GM06990 (cell line): ENCODE measurements at regions not wholly inside any gene's neighbourhood (a gene's known extent, or its start where the extent isn't known, plus 50 kb on each side); places are given as distances from the start of the nearest gene placed in this dataset.

Source experiments
- DNase-seq: peaks from one replicate; pipeline ENCODE4 v3.0.0-alpha.2; 2011; ENCODE audit not compliant: insufficient read length; ENCODE audit errors: extremely low read depth
- H3K27me3 ChIP-seq: replicated peaks from 2 replicates; pipeline ENCODE4 v1.6.0; 2011; ENCODE audit warnings: low read length; ENCODE audit not compliant: control insufficient read depth, insufficient read depth
- H3K36me3 ChIP-seq: 2 replicates; pipeline ENCODE4 v1.5.1; 2011; ENCODE audit warnings: low read length; ENCODE audit not compliant: control insufficient read depth, insufficient read depth
- H3K4me3 ChIP-seq: replicated peaks from 2 replicates; pipeline ENCODE4 v1.5.1; 2011; ENCODE audit warnings: low read depth, mild to moderate bottlenecking, control low read depth, low read length
- CTCF ChIP-seq: IDR thresholded peaks from 2 replicates; pipeline ENCODE4 v1.5.1; 2011; ENCODE audit warnings: low read length, control low read depth, mild to moderate bottlenecking, inconsistent platforms; ENCODE audit not compliant: insufficient read depth, poor library complexity, severe bottlenecking

- Histone ChIP-seq H3K27me3 (no peaks in the 10 kb centered on the region), H3K4me3 (no peak overlapping the region), H3K36me3 (no peaks in the 10 kb centered on the region)
- no peak for TF ChIP-seq CTCF
- DNase-seq, result no peak
Observed at GRCh38 chr1:181174861-181175260, 86.4 kb downstream of the IER5 start.

DNA sequence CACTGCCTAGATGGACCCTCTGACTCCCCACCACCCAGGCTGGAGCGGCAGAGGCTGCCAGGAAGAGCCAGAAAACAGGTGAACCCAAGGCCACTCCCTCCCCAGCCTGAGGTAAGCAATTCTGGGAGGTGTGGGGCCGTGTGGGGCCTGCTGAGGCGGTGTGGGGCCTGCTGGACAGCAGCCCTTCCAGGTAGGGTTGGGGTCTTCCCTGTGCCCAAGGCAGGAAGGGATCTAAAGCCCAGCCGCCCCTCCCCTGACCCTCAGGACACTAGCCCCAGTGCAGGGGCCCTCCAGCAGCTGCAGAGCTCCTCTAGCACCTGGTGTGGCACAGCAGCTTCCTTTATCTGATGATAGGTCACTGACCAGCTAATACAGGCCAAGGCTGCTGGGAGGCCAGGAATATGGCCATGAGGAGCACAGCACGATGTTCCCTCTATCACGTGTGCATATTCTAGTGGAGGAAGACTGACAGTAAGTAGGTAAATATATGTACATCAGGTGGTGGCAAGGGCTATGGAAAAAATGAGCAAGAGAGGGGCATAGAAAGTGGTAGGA is 86.9 kb downstream of the IER5 start:
- no peaks in the 10 kb centered on the region for H3K27me3 ChIP-seq
- DNase-seq, result no peak
- no peak overlapping the region for H3K4me3 ChIP-seq
- TF ChIP-seq CTCF, result no peak
- no peaks in the 10 kb centered on the region for H3K36me3 ChIP-seq

GRCh38 chr1:181175955-181176354 is 87.5 kb downstream of the IER5 start:
- Histone ChIP-seq H3K36me3 (no peaks in the 10 kb centered on the region), H3K4me3 (no peak overlapping the region), H3K27me3 (no peaks in the 10 kb centered on the region)
- DNase-seq, result no peak
- TF ChIP-seq CTCF, result no peak

DNA sequence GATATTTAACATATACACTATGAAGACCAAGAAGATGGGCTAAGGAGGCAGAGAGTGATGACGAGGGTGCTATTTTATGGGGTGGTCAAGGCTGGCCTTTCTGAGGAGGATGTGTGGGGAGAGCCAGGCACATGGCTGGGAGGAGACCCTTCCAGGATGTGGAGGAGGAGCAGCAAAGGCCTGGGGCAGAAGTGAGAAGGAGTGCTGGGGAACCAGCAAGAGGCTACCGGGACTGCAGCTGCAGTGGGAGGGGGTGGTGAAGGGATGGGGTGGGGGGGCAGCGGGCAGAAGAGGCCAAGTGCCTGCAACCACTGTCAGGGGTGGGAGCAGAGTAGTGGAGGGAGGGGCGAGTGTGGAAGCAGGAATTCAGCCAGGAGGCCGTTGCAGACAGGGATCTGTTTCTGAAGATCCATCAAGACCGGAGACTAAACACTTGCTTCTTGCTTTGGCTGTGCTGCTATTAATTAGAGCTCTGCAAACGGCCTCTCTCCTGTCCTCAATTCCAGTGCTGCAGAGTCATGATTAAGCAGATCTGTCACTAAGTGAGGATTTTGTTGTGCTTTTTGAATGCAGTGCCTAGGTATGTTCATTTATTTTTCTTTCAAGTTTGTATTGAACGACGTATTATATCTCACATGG is 89.9 kb downstream of the IER5 start:
- no peak overlapping the region for H3K4me3 ChIP-seq
- no peaks in the 10 kb centered on the region for H3K36me3 ChIP-seq
- no peaks in the 10 kb centered on the region for H3K27me3 ChIP-seq
- no peak for DNase-seq
- TF ChIP-seq CTCF, result no peak

DNA sequence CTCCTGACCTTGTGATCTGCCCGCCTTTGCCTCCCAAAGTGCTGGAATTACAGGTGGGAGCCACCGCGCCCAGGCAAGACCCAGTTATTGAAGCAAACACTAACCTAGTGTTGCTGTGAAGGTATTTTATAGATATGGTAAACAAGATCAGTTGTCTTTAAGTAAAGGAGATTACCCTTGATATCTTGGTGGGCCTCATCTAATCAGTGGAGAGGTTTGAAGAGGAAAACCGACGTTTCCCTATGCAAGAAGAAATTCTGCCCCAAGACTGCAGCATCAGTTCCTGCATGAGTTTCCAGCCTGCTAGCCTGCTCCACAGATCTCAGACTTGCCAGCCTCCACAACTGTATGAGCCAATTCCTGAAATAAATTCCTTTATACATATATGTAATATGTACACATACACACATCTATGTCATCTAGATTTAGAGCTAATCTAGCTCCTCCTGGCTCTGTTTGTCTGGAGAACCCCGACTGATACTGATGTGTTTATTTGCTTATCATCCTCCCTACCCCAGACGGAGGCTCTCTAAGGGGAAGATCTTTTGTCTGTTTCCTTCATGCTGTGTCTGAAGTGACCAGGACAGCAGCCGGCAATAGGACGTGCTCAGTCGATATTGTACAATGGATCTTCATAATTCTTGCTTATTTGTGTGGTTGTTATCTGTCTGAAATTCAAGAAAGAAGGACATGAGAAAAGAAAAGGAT is 90.9 kb downstream of the IER5 start:
- H3K27me3 ChIP-seq, result no peaks in the 10 kb centered on the region
- H3K4me3 ChIP-seq, result no peak overlapping the region
- TF ChIP-seq CTCF, result no peak
- no peak for DNase-seq
- H3K36me3 ChIP-seq, result no peaks in the 10 kb centered on the region

DNA sequence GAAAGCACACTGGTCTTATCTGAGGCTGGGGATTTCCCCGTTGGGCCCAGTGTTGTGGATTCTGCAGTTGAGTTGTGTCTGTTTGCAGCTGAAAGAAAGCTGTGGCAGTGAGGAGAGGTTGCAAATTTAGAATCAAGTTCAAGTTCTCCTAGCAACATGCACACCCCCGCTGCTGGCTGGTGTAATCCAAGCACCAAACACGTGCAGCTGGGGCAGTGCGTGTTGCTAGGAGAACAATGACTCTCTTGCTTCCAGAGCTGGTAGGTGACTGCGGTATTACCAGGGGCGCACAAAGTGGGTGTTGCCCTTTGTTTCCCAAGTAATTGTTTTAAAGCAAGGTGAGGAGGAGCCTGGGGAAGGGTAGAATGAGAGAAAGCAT is 91.5 kb downstream of the IER5 start:
- Histone ChIP-seq H3K27me3 (no peaks in the 10 kb centered on the region; the same call in 1 of the 2 replicates), H3K4me3 (no peak overlapping the region), H3K36me3 (no peaks in the 10 kb centered on the region)
- no peak for TF ChIP-seq CTCF
- DNase-seq, result no peak
